Endothelial cell of umbilical vein (primary cell): ENCODE measurements at regions not wholly inside any gene's neighbourhood (a gene's known extent, or its start where the extent isn't known, plus 50 kb on each side); places are given as distances from the start of the nearest gene placed in this dataset.

ENCODE experiments used
- BruUV-seq: library from RNA; stranded (reverse); fragments of 400-500 nt; replicated peaks from 2 replicates; lab custom pipeline; 2021; lab: Mats Ljungman, UMichigan
- CTCF ChIA-PET: fragments of 300-600, 350-600 bp; sonication (Branson Sonifier 250); formaldehyde crosslinking; loops from one replicate; lab custom pipeline; 2021; ENCODE audit warnings: antibody characterized with exemption, inconsistent platforms; lab: Charles Lee
- POLR2A ChIA-PET: fragments of 300-600, 350-600 bp; sonication (Branson Sonifier 250); formaldehyde crosslinking; loops from one replicate; lab custom pipeline; 2021; ENCODE audit warnings: antibody characterized with exemption, inconsistent platforms; lab: Charles Lee
- DNase-seq: peaks from one replicate; pipeline ENCODE4 v3.0.0-alpha.2; 2011; ENCODE audit warnings: low read depth, low spot score
- FAIRE-seq: peaks from 2 replicates; lab custom pipeline; 2011; peaks lifted over from hg19 to GRCh38; lab: Jason Lieb, UNC
- H2AFZ ChIP-seq: 2 replicates; pipeline ENCODE4 v1.6.0; 2012; ENCODE audit warnings: low read depth, low read length, control low read depth, inconsistent platforms
- H3K27ac ChIP-seq: 2 replicates; pipeline ENCODE4 v1.5.1; 2011; ENCODE audit warnings: low read depth, mild to moderate bottlenecking, control low read depth, low read length, moderate library complexity; ENCODE audit not compliant: insufficient read depth
- H3K27me3 ChIP-seq, 2 experiments: 2 replicates each; pipeline versions ENCODE4 v1.6.0 to v1.6.1; 2011; ENCODE audit warnings: low read length in 2 of 2, mixed read lengths in 1 of 2; ENCODE audit not compliant: control insufficient read depth in 2 of 2, insufficient read depth in 2 of 2
- H3K36me3 ChIP-seq, 2 experiments: 2 replicates in 1 of 2; 3 replicates in 1 of 2; pipeline ENCODE4 v1.5.1; 2011; ENCODE audit warnings: low read length in 2 of 2, mild to moderate bottlenecking in 1 of 2, moderate library complexity in 1 of 2; ENCODE audit not compliant: control insufficient read depth in 2 of 2, insufficient read depth in 2 of 2; ENCODE audit errors: extremely low read depth in 1 of 2
- H3K4me1 ChIP-seq: 3 replicates; pipeline ENCODE4 v1.5.1; 2011; ENCODE audit warnings: mild to moderate bottlenecking, low read length; ENCODE audit not compliant: control insufficient read depth, insufficient read depth; ENCODE audit errors: extremely low read depth
- H3K4me2 ChIP-seq: 2 replicates; pipeline ENCODE4 v1.6.1; 2011; ENCODE audit warnings: low read length, control low read depth, mixed read lengths; ENCODE audit not compliant: insufficient read depth
- H3K4me3 ChIP-seq, 3 experiments: fragments of 200-600 bp in 1 of 3; sonication (generic), shearing (Covaris generic) in 1 of 3; replicated peaks in 1 of 3; 2 replicates each; pipeline ENCODE4 v1.5.1; 2011 to 2016; ENCODE audit warnings: control low read depth in 3 of 3, low read length in 3 of 3, mild to moderate bottlenecking in 2 of 3, inconsistent platforms in 1 of 3, low read depth in 1 of 3, moderate library complexity in 1 of 3; ENCODE audit not compliant: insufficient read depth in 1 of 3
- H3K79me2 ChIP-seq: 2 replicates; pipeline ENCODE4 v1.6.0; 2012; ENCODE audit warnings: low read length, inconsistent platforms; ENCODE audit not compliant: control insufficient read depth, insufficient read depth
- H3K9ac ChIP-seq: replicated peaks from 2 replicates; pipeline ENCODE3; 2011; ENCODE audit warnings: low read length, control low read depth; ENCODE audit not compliant: insufficient read depth; ENCODE audit errors: extremely low read depth
- H3K9me1 ChIP-seq: replicated peaks from 3 replicates; pipeline ENCODE4 v1.6.0; 2011; ENCODE audit warnings: mild to moderate bottlenecking, low read length; ENCODE audit not compliant: control insufficient read depth, insufficient read depth; ENCODE audit errors: extremely low read depth
- H3K9me3 ChIP-seq: replicated peaks from 2 replicates; pipeline ENCODE4 v1.5.1; 2012; ENCODE audit warnings: low read length, inconsistent platforms; ENCODE audit not compliant: control insufficient read depth, insufficient read depth
- H4K20me1 ChIP-seq: replicated peaks from 2 replicates; pipeline ENCODE3; 2011; ENCODE audit warnings: mild to moderate bottlenecking, low read length; ENCODE audit not compliant: control insufficient read depth, insufficient read depth; ENCODE audit errors: extremely low read depth
- EZH2 ChIP-seq: IDR thresholded peaks from 2 replicates; pipeline ENCODE4 v1.6.1; 2012; ENCODE audit warnings: borderline replicate concordance, low read depth, mild to moderate bottlenecking, moderate library complexity, low read length, inconsistent platforms; ENCODE audit not compliant: severe bottlenecking
- FOS ChIP-seq: IDR thresholded peaks from 2 replicates; pipeline ENCODE4 v1.6.1; 2011; ENCODE audit warnings: mild to moderate bottlenecking, low read length, moderate library complexity, borderline replicate concordance; ENCODE audit not compliant: insufficient read depth
- GATA2 ChIP-seq: IDR thresholded peaks from 2 replicates; pipeline ENCODE4 v1.7.0; 2011; ENCODE audit warnings: low read depth, mild to moderate bottlenecking, moderate library complexity, mixed read lengths, low read length; ENCODE audit not compliant: insufficient read length, insufficient read depth
- JUN ChIP-seq: IDR thresholded peaks from 2 replicates; pipeline ENCODE4 v1.6.1; 2011; ENCODE audit warnings: borderline replicate concordance, low read depth; ENCODE audit not compliant: insufficient read length, insufficient read depth
- MYC ChIP-seq: IDR thresholded peaks from one replicate; pipeline ENCODE4 v1.6.1; 2011; ENCODE audit warnings: mild to moderate bottlenecking, low read depth, low read length
- POLR2A ChIP-seq: IDR thresholded peaks from 2 replicates; pipeline ENCODE4 v1.6.1; 2012; ENCODE audit warnings: low read depth, mild to moderate bottlenecking, control low read depth, low read length
- POLR2AphosphoS5 ChIP-seq: IDR thresholded peaks from 2 replicates; pipeline ENCODE4 v1.6.1; 2012; ENCODE audit warnings: low read depth, mild to moderate bottlenecking, control low read depth, low read length, moderate library complexity; ENCODE audit not compliant: insufficient read depth
- dilution Hi-C: fragments of 300-500 bp; cut with MboI; formaldehyde crosslinking; loops from one replicate; pipeline ENCODE4 v1.15.0; 2019; ENCODE audit warnings: low sequenced_read_pairs; ENCODE audit not compliant: extremely low pct_ligation_motif_present
- intact Hi-C: fragments of 100-400 bp; cut with micrococcal nuclease; formaldehyde crosslinking; loops from one replicate; pipeline ENCODE4 v1.10.0; 2022
- TF ChIP-seq, protein P1 (sequence below), 2 donors: IDR thresholded peaks; 1 replicate in 1 of 2; 2 replicates in 1 of 2; pipeline ENCODE4 v1.5.1; 2011; ENCODE audit warnings: low read length in 2 of 2, mild to moderate bottlenecking in 2 of 2, moderate library complexity in 2 of 2, control low read depth in 1 of 2, inconsistent platforms in 1 of 2, low read depth in 1 of 2; ENCODE audit not compliant: insufficient read depth in 1 of 2; ENCODE audit errors: extremely low read depth in 1 of 2

DNA sequence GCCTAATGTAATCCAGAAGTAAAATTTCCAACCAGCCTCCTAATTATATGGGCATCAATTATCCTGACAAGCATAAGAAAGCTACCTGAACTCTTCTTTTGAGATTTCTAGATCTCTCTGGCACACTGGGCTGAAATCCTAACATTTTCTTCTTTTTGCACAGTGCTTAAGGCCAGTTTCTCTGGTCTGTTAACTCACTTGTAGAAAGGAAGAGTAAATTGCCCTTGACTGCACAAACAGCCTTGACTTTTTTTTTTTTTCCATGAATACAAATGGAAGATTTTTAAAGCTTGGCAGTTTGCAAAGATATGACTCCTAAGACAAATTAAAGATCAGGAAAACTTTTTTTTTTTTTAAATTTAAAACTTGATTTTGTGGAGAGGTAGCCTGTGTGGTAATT, 291.2 kb upstream of the MON1B start:
- ChIA-PET CTCF (interaction anchor here (1.1 kb wide), 1 partner anchor 11 kb away, joined by 3 read pairs; no protein-coding TSS in a partner anchor), POLR2A (no interaction called here)
- no peak overlapping the region for H2AFZ ChIP-seq
- H3K36me3 ChIP-seq, result no peaks in the 10 kb centered on the region
- H3K27ac ChIP-seq, result no peak overlapping the region
- no TSS peak for BruUV-seq
- DNase-seq, result no peak
- H3K9me1 ChIP-seq, result no peaks in the 10 kb centered on the region
- H3K4me1 ChIP-seq, result no peaks in the 10 kb centered on the region
- H3K27me3 ChIP-seq, result no peaks in the 10 kb centered on the region
- H3K4me3 ChIP-seq, result no peak overlapping the region
- no peak overlapping the region for H3K9ac ChIP-seq
- H3K79me2 ChIP-seq, result no peaks in the 10 kb centered on the region
- intact Hi-C loops (no loop called here), dilution Hi-C loops (no loop called here)
- H3K9me3 ChIP-seq, result no peaks in the 10 kb centered on the region
- TF ChIP-seq EZH2, result no peak
- no peak for TF ChIP-seq FOS
- TF ChIP-seq POLR2A, result no peak
- TF ChIP-seq POLR2AphosphoS5, result no peak
- TF ChIP-seq MYC, result no peak
- TF ChIP-seq GATA2, result no peak
- H3K4me2 ChIP-seq, result no peak overlapping the region
- no peaks in the 10 kb centered on the region for H4K20me1 ChIP-seq
- FAIRE-seq, result no peak

DNA sequence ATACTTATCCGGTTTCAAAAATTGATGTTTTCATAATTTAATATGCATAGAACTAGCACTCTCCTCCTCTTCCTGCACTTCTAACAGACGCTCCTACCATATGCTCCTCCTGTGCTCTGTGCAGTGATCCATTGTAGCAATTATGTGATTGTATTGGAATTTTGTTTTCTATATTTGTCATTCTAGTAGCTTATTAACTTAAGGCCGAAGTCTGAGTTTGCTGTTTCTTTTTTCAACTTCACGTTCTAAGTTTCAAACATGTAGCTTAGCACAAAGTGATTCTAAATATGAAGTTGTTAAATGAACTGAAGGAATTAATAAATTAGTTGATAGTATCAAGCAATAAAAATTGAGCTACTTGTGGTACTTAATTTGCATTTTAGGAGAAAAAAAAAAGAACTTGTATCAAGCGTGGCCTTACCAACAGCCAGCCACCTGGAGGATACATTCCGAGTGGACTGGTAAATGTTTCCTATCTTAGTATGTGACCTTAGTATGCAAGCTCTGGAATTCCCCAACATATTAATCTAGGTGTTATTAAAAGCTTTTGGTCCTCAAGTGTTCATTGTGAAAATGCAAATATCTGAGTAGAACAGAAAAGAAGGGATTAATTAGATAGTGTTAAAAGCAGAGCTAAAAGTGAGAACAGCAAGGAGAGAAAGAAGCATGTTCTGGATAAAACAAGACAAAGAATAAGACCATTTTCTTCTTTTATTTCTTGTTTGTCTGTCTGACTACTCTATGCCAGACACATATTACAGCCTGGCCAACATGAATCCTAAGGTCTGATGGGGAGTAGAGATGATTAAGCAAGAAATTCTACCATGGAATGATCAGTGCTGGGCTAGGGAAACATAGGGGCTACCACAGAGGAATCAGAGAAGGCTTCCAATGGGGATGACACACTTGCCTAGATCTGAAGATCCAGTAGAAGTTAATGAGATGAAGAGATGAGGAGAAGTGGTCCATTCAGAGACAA, 290.4 kb upstream of the MON1B start:
- H3K79me2 ChIP-seq, result no peaks in the 10 kb centered on the region
- POLR2A ChIA-PET, result no interaction called here
- H4K20me1 ChIP-seq, result no peaks in the 10 kb centered on the region
- DNase-seq (no peak), FAIRE-seq (no peak)
- H3K36me3 ChIP-seq, result no peaks in the 10 kb centered on the region
- no peak overlapping the region for H3K4me2 ChIP-seq
- intact Hi-C loops (no loop called here), dilution Hi-C loops (no loop called here)
- H3K9me1 ChIP-seq, result no peaks in the 10 kb centered on the region
- H3K4me3 ChIP-seq, result no peak overlapping the region
- no TSS peak for BruUV-seq
- no peak overlapping the region for H3K27ac ChIP-seq
- H3K9ac ChIP-seq, result no peak overlapping the region
- TF ChIP-seq JUN (no peak), MYC (no peak), POLR2AphosphoS5 (no peak), EZH2 (no peak), POLR2A (no peak)
- TF ChIP-seq, protein P1, sequence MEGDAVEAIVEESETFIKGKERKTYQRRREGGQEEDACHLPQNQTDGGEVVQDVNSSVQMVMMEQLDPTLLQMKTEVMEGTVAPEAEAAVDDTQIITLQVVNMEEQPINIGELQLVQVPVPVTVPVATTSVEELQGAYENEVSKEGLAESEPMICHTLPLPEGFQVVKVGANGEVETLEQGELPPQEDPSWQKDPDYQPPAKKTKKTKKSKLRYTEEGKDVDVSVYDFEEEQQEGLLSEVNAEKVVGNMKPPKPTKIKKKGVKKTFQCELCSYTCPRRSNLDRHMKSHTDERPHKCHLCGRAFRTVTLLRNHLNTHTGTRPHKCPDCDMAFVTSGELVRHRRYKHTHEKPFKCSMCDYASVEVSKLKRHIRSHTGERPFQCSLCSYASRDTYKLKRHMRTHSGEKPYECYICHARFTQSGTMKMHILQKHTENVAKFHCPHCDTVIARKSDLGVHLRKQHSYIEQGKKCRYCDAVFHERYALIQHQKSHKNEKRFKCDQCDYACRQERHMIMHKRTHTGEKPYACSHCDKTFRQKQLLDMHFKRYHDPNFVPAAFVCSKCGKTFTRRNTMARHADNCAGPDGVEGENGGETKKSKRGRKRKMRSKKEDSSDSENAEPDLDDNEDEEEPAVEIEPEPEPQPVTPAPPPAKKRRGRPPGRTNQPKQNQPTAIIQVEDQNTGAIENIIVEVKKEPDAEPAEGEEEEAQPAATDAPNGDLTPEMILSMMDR (IDR thresholded peaks at IDR 0.05; ENCODE audit: extremely low read depth in 1 of 2, insufficient read depth in 1 of 2, low read depth in 1 of 2, low read length in 2 of 2), result no peak
- CTCF ChIA-PET, result interaction anchor here (1.1 kb wide), 1 partner anchor 10 kb away, joined by 3 read pairs; no protein-coding TSS in a partner anchor
- H2AFZ ChIP-seq, result no peak overlapping the region
- no peaks in the 10 kb centered on the region for H3K4me1 ChIP-seq
- H3K27me3 ChIP-seq, result no peaks in the 10 kb centered on the region
- H3K9me3 ChIP-seq, result no peaks in the 10 kb centered on the region
